Breast epithelium (tissue), 3 donors: ENCODE measurements at regions not wholly inside any gene's neighbourhood (a gene's known extent, or its start where the extent isn't known, plus 50 kb on each side); places are given as distances from the start of the nearest gene placed in this dataset.

Experiments used
- CTCF ChIP-seq, 3 donors: fragments of 450-650 bp; IDR thresholded peaks; one replicate each; pipeline ENCODE4 v1.5.1; 2016 to 2017; ENCODE audit warnings: antibody characterized with exemption in 3 of 3, mild to moderate bottlenecking in 3 of 3, moderate library complexity in 3 of 3
- POLR2A ChIP-seq: fragments of 450-650 bp; IDR thresholded peaks from one replicate; pipeline ENCODE4 v1.6.1; 2016; ENCODE audit warnings: antibody characterized with exemption, mild to moderate bottlenecking, moderate library complexity
- POLR2AphosphoS5 ChIP-seq, 3 donors: sonication (generic); formaldehyde crosslinking; IDR thresholded peaks; one replicate each; pipeline ENCODE4 v1.6.1; 2017; ENCODE audit warnings: antibody characterized with exemption in 3 of 3

- no peak for TF ChIP-seq CTCF (IDR thresholded peaks at IDR 0.05)
- no peak for TF ChIP-seq POLR2AphosphoS5 (IDR thresholded peaks at IDR 0.05)
- TF ChIP-seq POLR2A: no peak
Measured at GRCh38 chr2:180539541-180539940, 440.9 kb upstream of the UBE2E3 start.
